ENCODE measurements at regions not wholly inside any gene's neighbourhood (a gene's known extent, or its start where the extent isn't known, plus 50 kb on each side); places are given as distances from the start of the nearest gene placed in this dataset.

GRCh38 chr4:79181190-79181589 is 144.7 kb downstream of the NAA11 start:
- no peaks in the 10 kb centered on the region for H3K27me3 ChIP-seq (replicated peaks)
- no peak overlapping the region for H3K4me3 ChIP-seq (ENCODE audit: low read depth, low read length)
- in situ Hi-C loops (cut with HindIII; ENCODE audit: low pct_ligation_motif_present, low sequenced_read_pairs) = no loop called here
- no peaks in the 10 kb centered on the region for H3K36me3 ChIP-seq (replicated peaks)
- TF ChIP-seq CTCF (IDR thresholded peaks at IDR 0.05; ENCODE audit: low read depth, low read length, missing control alignments) = no peak
- no peak for DNase-seq
- no peak overlapping the region for H3K27ac ChIP-seq

- TF ChIP-seq CTCF (IDR thresholded peaks at IDR 0.05; ENCODE audit: low read depth, low read length, missing control alignments) = no peak
- Histone ChIP-seq H3K4me3 (ENCODE audit: low read depth, low read length) (no peak overlapping the region), H3K27me3 (replicated peaks) (no peaks in the 10 kb centered on the region), H3K36me3 (replicated peaks) (no peaks in the 10 kb centered on the region), H3K27ac (no peak overlapping the region)
- no peak for DNase-seq
- in situ Hi-C loops (cut with HindIII; ENCODE audit: low pct_ligation_motif_present, low sequenced_read_pairs) = no loop called here
Measured at GRCh38 chr4:79178760-79179159, 147.1 kb downstream of the NAA11 start.

GRCh38 chr4:79177388-79177787 is 148.5 kb downstream of the NAA11 start:
- H3K27ac ChIP-seq = no peak overlapping the region
- in situ Hi-C loops (cut with HindIII; ENCODE audit: low pct_ligation_motif_present, low sequenced_read_pairs) = no loop called here
- DNase-seq = no peak
- TF ChIP-seq CTCF (IDR thresholded peaks at IDR 0.05; ENCODE audit: low read depth, low read length, missing control alignments) = no peak
- no peak overlapping the region for H3K4me3 ChIP-seq (ENCODE audit: low read depth, low read length)
- no peaks in the 10 kb centered on the region for H3K27me3 ChIP-seq (replicated peaks)
- H3K36me3 ChIP-seq (replicated peaks) = no peaks in the 10 kb centered on the region

GRCh38 chr4:79176351-79176750 is 149.5 kb downstream of the NAA11 start:
- no peak overlapping the region for H3K27ac ChIP-seq
- H3K4me3 ChIP-seq (ENCODE audit: low read depth, low read length) = no peak overlapping the region
- in situ Hi-C loops (cut with HindIII; ENCODE audit: low pct_ligation_motif_present, low sequenced_read_pairs) = no loop called here
- TF ChIP-seq CTCF (IDR thresholded peaks at IDR 0.05; ENCODE audit: low read depth, low read length, missing control alignments) = no peak
- DNase-seq = no peak
- no peaks in the 10 kb centered on the region for H3K36me3 ChIP-seq (replicated peaks)
- H3K27me3 ChIP-seq (replicated peaks) = no peaks in the 10 kb centered on the region

- H3K4me3 ChIP-seq (ENCODE audit: low read depth, low read length) = no peak overlapping the region
- H3K27ac ChIP-seq = no peak overlapping the region
- in situ Hi-C loops (cut with HindIII; ENCODE audit: low pct_ligation_motif_present, low sequenced_read_pairs) = no loop called here
- TF ChIP-seq CTCF (IDR thresholded peaks at IDR 0.05; ENCODE audit: low read depth, low read length, missing control alignments) = no peak
- no peak for DNase-seq
- H3K36me3 ChIP-seq (replicated peaks) = no peaks in the 10 kb centered on the region
- H3K27me3 ChIP-seq (replicated peaks) = no peaks in the 10 kb centered on the region
Measured at GRCh38 chr4:79175716-79176115, 150.1 kb downstream of the NAA11 start.

- Histone ChIP-seq H3K27ac (no peak overlapping the region), H3K27me3 (replicated peaks) (no peaks in the 10 kb centered on the region), H3K4me3 (ENCODE audit: low read depth, low read length) (no peak overlapping the region), H3K36me3 (replicated peaks) (no peaks in the 10 kb centered on the region)
- no peak for TF ChIP-seq CTCF (IDR thresholded peaks at IDR 0.05; ENCODE audit: low read depth, low read length, missing control alignments)
- in situ Hi-C loops (cut with HindIII; ENCODE audit: low pct_ligation_motif_present, low sequenced_read_pairs) = no loop called here
- DNase-seq = no peak
Measured at GRCh38 chr4:79174490-79175252, 151.2 kb downstream of the NAA11 start.
